ENCODE measurements at regions not wholly inside any gene's neighbourhood (a gene's known extent, or its start where the extent isn't known, plus 50 kb on each side); places are given as distances from the start of the nearest gene placed in this dataset.
"Not testable (repeated sequence)": the region's sequence is repeated elsewhere in the genome, so short reads cannot be mapped to it uniquely, and the experiment has no call there.

- H3K36me3 ChIP-seq, result no peaks in the 10 kb centered on the region
- intact Hi-C loops (cut with DNase I), result no loop called here
- H3K9me3 ChIP-seq, result no peaks in the 10 kb centered on the region
- WGBS (ENCODE audit: insufficient coverage, low coverage, low lambda C conversion rate, missing lambda C conversion rate), result 29% methylated on average over 6 of the region's 6 CpGs
- H3K27ac ChIP-seq, result no peak overlapping the region
- no peaks in the 10 kb centered on the region for H3K27me3 ChIP-seq
- DNase-seq (no peak), ATAC-seq (no peak)
- H3K4me1 ChIP-seq, result no peaks in the 10 kb centered on the region
- no peak overlapping the region for H3K4me3 ChIP-seq
- no peak for TF ChIP-seq CTCF (IDR thresholded peaks at IDR 0.05)
- TF ChIP-seq POLR2A (IDR thresholded peaks at IDR 0.05), result no peak
These were observed 138.0 kb upstream of the ZNF366 start for GRCh38 chr5:72645064-72645846.

- H3K27me3 ChIP-seq, result no peaks in the 10 kb centered on the region
- H3K9me3 ChIP-seq, result no peaks in the 10 kb centered on the region
- H3K27ac ChIP-seq, result no peak overlapping the region
- no peak for TF ChIP-seq CTCF (IDR thresholded peaks at IDR 0.05)
- no peak for TF ChIP-seq POLR2A (IDR thresholded peaks at IDR 0.05)
- intact Hi-C loops (cut with DNase I), result no loop called here
- DNase-seq (no peak), ATAC-seq (no peak)
- no peak overlapping the region for H3K4me3 ChIP-seq
- 56% methylated on average over 2 of the region's 2 CpGs for WGBS (ENCODE audit: insufficient coverage, low coverage, low lambda C conversion rate, missing lambda C conversion rate)
- no peaks in the 10 kb centered on the region for H3K4me1 ChIP-seq
- no peaks in the 10 kb centered on the region for H3K36me3 ChIP-seq
These were observed 137.1 kb upstream of the ZNF366 start for GRCh38 chr5:72644296-72644695.

- no peak for ATAC-seq
- no peak overlapping the region for H3K27ac ChIP-seq
- no peaks in the 10 kb centered on the region for H3K36me3 ChIP-seq
- DNase-seq, result no peak
- intact Hi-C loops (cut with DNase I), result no loop called here
- no peaks in the 10 kb centered on the region for H3K4me1 ChIP-seq
- no peaks in the 10 kb centered on the region for H3K27me3 ChIP-seq
- TF ChIP-seq POLR2A (IDR thresholded peaks at IDR 0.05), result no peak
- no peak for TF ChIP-seq CTCF (IDR thresholded peaks at IDR 0.05)
- H3K9me3 ChIP-seq, result no peaks in the 10 kb centered on the region
- WGBS (ENCODE audit: insufficient coverage, low coverage, low lambda C conversion rate, missing lambda C conversion rate), result 79% methylated on average over 2 of the region's 2 CpGs
- H3K4me3 ChIP-seq, result no peak overlapping the region
These were observed 134.0 kb upstream of the ZNF366 start for GRCh38 chr5:72641164-72641563.

GRCh38 chr5:72637058-72637457 is 129.8 kb upstream of the ZNF366 start:
- no peaks in the 10 kb centered on the region for H3K36me3 ChIP-seq
- no peak overlapping the region for H3K4me3 ChIP-seq
- no peak for TF ChIP-seq CTCF (IDR thresholded peaks at IDR 0.05)
- TF ChIP-seq POLR2A (IDR thresholded peaks at IDR 0.05), result no peak
- no peaks in the 10 kb centered on the region for H3K27me3 ChIP-seq
- no peaks in the 10 kb centered on the region for H3K9me3 ChIP-seq
- no peaks in the 10 kb centered on the region for H3K4me1 ChIP-seq
- intact Hi-C loops (cut with DNase I), result no loop called here
- no peak for DNase-seq
- no peak for ATAC-seq
- H3K27ac ChIP-seq, result no peak overlapping the region

- H3K36me3 ChIP-seq; H3K27me3 ChIP-seq; H3K9me3 ChIP-seq; H3K4me1 ChIP-seq; ATAC-seq; H3K27ac ChIP-seq; DNase-seq; H3K4me3 ChIP-seq; intact Hi-C loops (cut with DNase I): not testable (repeated sequence)
- WGBS (ENCODE audit: insufficient coverage, low coverage, low lambda C conversion rate, missing lambda C conversion rate), result 88% methylated on average over 2 of the region's 2 CpGs
These were observed 129.4 kb upstream of the ZNF366 start for GRCh38 chr5:72636565-72636964.

Measured in right lobe of liver (tissue), 6 donors.